Endothelial cell of umbilical vein (primary cell): ENCODE measurements at regions not wholly inside any gene's neighbourhood (a gene's known extent, or its start where the extent isn't known, plus 50 kb on each side); places are given as distances from the start of the nearest gene placed in this dataset.

Experiments used
- BruUV-seq: library from RNA; stranded (reverse); fragments of 400-500 nt; replicated peaks from 2 replicates; lab custom pipeline; 2021; lab: Mats Ljungman, UMichigan
- CTCF ChIA-PET: fragments of 300-600, 350-600 bp; sonication (Branson Sonifier 250); formaldehyde crosslinking; loops from one replicate; lab custom pipeline; 2021; ENCODE audit warnings: antibody characterized with exemption, inconsistent platforms; lab: Charles Lee
- POLR2A ChIA-PET: fragments of 300-600, 350-600 bp; sonication (Branson Sonifier 250); formaldehyde crosslinking; loops from one replicate; lab custom pipeline; 2021; ENCODE audit warnings: antibody characterized with exemption, inconsistent platforms; lab: Charles Lee
- DNase-seq: peaks from one replicate; pipeline ENCODE4 v3.0.0-alpha.2; 2011; ENCODE audit warnings: low read depth, low spot score
- FAIRE-seq: peaks from 2 replicates; lab custom pipeline; 2011; peaks lifted over from hg19 to GRCh38; lab: Jason Lieb, UNC
- H2AFZ ChIP-seq: 2 replicates; pipeline ENCODE4 v1.6.0; 2012; ENCODE audit warnings: low read depth, low read length, control low read depth, inconsistent platforms
- H3K27ac ChIP-seq: 2 replicates; pipeline ENCODE4 v1.5.1; 2011; ENCODE audit warnings: low read depth, mild to moderate bottlenecking, control low read depth, low read length, moderate library complexity; ENCODE audit not compliant: insufficient read depth
- H3K27me3 ChIP-seq, 2 experiments: 2 replicates each; pipeline versions ENCODE4 v1.6.0 to v1.6.1; 2011; ENCODE audit warnings: low read length in 2 of 2, mixed read lengths in 1 of 2; ENCODE audit not compliant: control insufficient read depth in 2 of 2, insufficient read depth in 2 of 2
- H3K36me3 ChIP-seq, 2 experiments: 2 replicates in 1 of 2; 3 replicates in 1 of 2; pipeline ENCODE4 v1.5.1; 2011; ENCODE audit warnings: low read length in 2 of 2, mild to moderate bottlenecking in 1 of 2, moderate library complexity in 1 of 2; ENCODE audit not compliant: control insufficient read depth in 2 of 2, insufficient read depth in 2 of 2; ENCODE audit errors: extremely low read depth in 1 of 2
- H3K4me1 ChIP-seq: 3 replicates; pipeline ENCODE4 v1.5.1; 2011; ENCODE audit warnings: mild to moderate bottlenecking, low read length; ENCODE audit not compliant: control insufficient read depth, insufficient read depth; ENCODE audit errors: extremely low read depth
- H3K4me2 ChIP-seq: 2 replicates; pipeline ENCODE4 v1.6.1; 2011; ENCODE audit warnings: low read length, control low read depth, mixed read lengths; ENCODE audit not compliant: insufficient read depth
- H3K4me3 ChIP-seq, 3 experiments: fragments of 200-600 bp in 1 of 3; sonication (generic), shearing (Covaris generic) in 1 of 3; replicated peaks in 1 of 3; 2 replicates each; pipeline ENCODE4 v1.5.1; 2011 to 2016; ENCODE audit warnings: control low read depth in 3 of 3, low read length in 3 of 3, mild to moderate bottlenecking in 2 of 3, inconsistent platforms in 1 of 3, low read depth in 1 of 3, moderate library complexity in 1 of 3; ENCODE audit not compliant: insufficient read depth in 1 of 3
- H3K79me2 ChIP-seq: 2 replicates; pipeline ENCODE4 v1.6.0; 2012; ENCODE audit warnings: low read length, inconsistent platforms; ENCODE audit not compliant: control insufficient read depth, insufficient read depth
- H3K9ac ChIP-seq: replicated peaks from 2 replicates; pipeline ENCODE3; 2011; ENCODE audit warnings: low read length, control low read depth; ENCODE audit not compliant: insufficient read depth; ENCODE audit errors: extremely low read depth
- H3K9me1 ChIP-seq: replicated peaks from 3 replicates; pipeline ENCODE4 v1.6.0; 2011; ENCODE audit warnings: mild to moderate bottlenecking, low read length; ENCODE audit not compliant: control insufficient read depth, insufficient read depth; ENCODE audit errors: extremely low read depth
- H3K9me3 ChIP-seq: replicated peaks from 2 replicates; pipeline ENCODE4 v1.5.1; 2012; ENCODE audit warnings: low read length, inconsistent platforms; ENCODE audit not compliant: control insufficient read depth, insufficient read depth
- H4K20me1 ChIP-seq: replicated peaks from 2 replicates; pipeline ENCODE3; 2011; ENCODE audit warnings: mild to moderate bottlenecking, low read length; ENCODE audit not compliant: control insufficient read depth, insufficient read depth; ENCODE audit errors: extremely low read depth
- FOS ChIP-seq: IDR thresholded peaks from 2 replicates; pipeline ENCODE4 v1.6.1; 2011; ENCODE audit warnings: mild to moderate bottlenecking, low read length, moderate library complexity, borderline replicate concordance; ENCODE audit not compliant: insufficient read depth
- GATA2 ChIP-seq: IDR thresholded peaks from 2 replicates; pipeline ENCODE4 v1.7.0; 2011; ENCODE audit warnings: low read depth, mild to moderate bottlenecking, moderate library complexity, mixed read lengths, low read length; ENCODE audit not compliant: insufficient read length, insufficient read depth
- JUN ChIP-seq: IDR thresholded peaks from 2 replicates; pipeline ENCODE4 v1.6.1; 2011; ENCODE audit warnings: borderline replicate concordance, low read depth; ENCODE audit not compliant: insufficient read length, insufficient read depth
- POLR2A ChIP-seq: IDR thresholded peaks from 2 replicates; pipeline ENCODE4 v1.6.1; 2012; ENCODE audit warnings: low read depth, mild to moderate bottlenecking, control low read depth, low read length
- POLR2AphosphoS5 ChIP-seq: IDR thresholded peaks from 2 replicates; pipeline ENCODE4 v1.6.1; 2012; ENCODE audit warnings: low read depth, mild to moderate bottlenecking, control low read depth, low read length, moderate library complexity; ENCODE audit not compliant: insufficient read depth
- dilution Hi-C: fragments of 300-500 bp; cut with MboI; formaldehyde crosslinking; loops from one replicate; pipeline ENCODE4 v1.15.0; 2019; ENCODE audit warnings: low sequenced_read_pairs; ENCODE audit not compliant: extremely low pct_ligation_motif_present
- intact Hi-C: fragments of 100-400 bp; cut with micrococcal nuclease; formaldehyde crosslinking; loops from one replicate; pipeline ENCODE4 v1.10.0; 2022
- TF ChIP-seq, protein P1 (sequence below): IDR thresholded peaks from 2 replicates; pipeline ENCODE4 v1.6.1; 2011; ENCODE audit not compliant: insufficient read depth, insufficient read length

- Histone ChIP-seq H3K79me2 (no peaks in the 10 kb centered on the region), H3K9ac (no peak overlapping the region), H3K4me3 (no peak overlapping the region), H3K9me3 (no peaks in the 10 kb centered on the region), H2AFZ (no peak overlapping the region), H3K9me1 (no peaks in the 10 kb centered on the region), H3K36me3 (no peaks in the 10 kb centered on the region), H4K20me1 (no peaks in the 10 kb centered on the region), H3K27me3 (no peaks in the 10 kb centered on the region), H3K27ac (no peak overlapping the region), H3K4me1 (no peaks in the 10 kb centered on the region), H3K4me2 (no peak overlapping the region)
- intact Hi-C loops, result no loop called here
- CTCF ChIA-PET, result no interaction called here
- FAIRE-seq (no peak), DNase-seq (no peak)
- no peak for TF ChIP-seq POLR2AphosphoS5
- TF ChIP-seq JUN, result no peak
- POLR2A ChIA-PET, result no interaction called here
- dilution Hi-C loops, result no loop called here
- BruUV-seq, result no TSS peak
These were observed 245.7 kb upstream of the RGS18 start for GRCh38 chr1:191912517-191912916.

DNA sequence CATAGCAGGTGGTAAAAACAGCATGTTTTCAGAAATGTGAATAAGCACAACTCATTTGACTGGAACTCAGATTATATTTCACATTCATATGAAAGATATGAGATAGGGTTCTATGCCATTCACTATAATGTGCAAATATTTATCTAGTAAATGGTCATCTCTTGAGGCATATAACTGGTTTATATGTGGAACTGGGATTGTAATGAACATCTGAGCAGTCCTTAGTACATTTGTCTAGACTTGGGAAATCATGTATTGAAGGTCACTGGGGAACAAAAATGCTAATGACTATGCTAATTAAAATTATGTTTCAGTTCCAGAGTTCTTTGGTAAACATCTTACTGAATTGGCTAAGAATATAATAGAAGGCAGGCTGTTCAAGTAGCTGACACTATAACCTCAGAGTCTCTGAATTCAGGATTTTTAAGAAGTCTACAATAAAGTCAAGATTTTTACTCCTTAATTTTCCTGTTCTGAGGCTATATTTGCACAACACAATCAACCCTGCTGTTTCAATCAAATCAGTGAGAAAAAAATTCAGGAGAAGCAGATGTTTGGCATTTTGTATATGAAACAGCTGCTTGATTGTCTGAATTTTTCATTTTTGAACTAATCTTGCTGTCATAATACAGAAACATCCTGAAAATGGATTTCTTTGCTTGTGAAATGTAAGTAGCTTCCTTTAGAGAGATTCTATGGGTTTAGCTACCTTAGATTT, 244.8 kb upstream of the RGS18 start:
- BruUV-seq, result no TSS peak
- H2AFZ ChIP-seq, result no peak overlapping the region
- ChIA-PET CTCF (interaction anchor here (1.5 kb wide), 1 partner anchor 31 kb away, joined by 3 read pairs; no protein-coding TSS in a partner anchor), POLR2A (no interaction called here)
- intact Hi-C loops, result no loop called here
- H3K9me3 ChIP-seq, result no peaks in the 10 kb centered on the region
- no peak overlapping the region for H3K9ac ChIP-seq
- H3K4me3 ChIP-seq, result no peak overlapping the region
- no peaks in the 10 kb centered on the region for H3K36me3 ChIP-seq
- FAIRE-seq, result peak; percentile 8
- no peak overlapping the region for H3K27ac ChIP-seq
- no peak overlapping the region for H3K4me2 ChIP-seq
- TF ChIP-seq FOS (no peak), POLR2A (no peak), GATA2 (no peak), POLR2AphosphoS5 (no peak)
- TF ChIP-seq, protein P1, sequence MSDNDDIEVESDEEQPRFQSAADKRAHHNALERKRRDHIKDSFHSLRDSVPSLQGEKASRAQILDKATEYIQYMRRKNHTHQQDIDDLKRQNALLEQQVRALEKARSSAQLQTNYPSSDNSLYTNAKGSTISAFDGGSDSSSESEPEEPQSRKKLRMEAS, result no peak
- H3K27me3 ChIP-seq, result no peaks in the 10 kb centered on the region
- no peaks in the 10 kb centered on the region for H4K20me1 ChIP-seq
- no peaks in the 10 kb centered on the region for H3K9me1 ChIP-seq
- no peaks in the 10 kb centered on the region for H3K79me2 ChIP-seq
- no peaks in the 10 kb centered on the region for H3K4me1 ChIP-seq
- dilution Hi-C loops, result no loop called here
- no peak for DNase-seq
